Peyer's patch (tissue), 4 donors: ENCODE measurements at regions not wholly inside any gene's neighbourhood (a gene's known extent, or its start where the extent isn't known, plus 50 kb on each side); places are given as distances from the start of the nearest gene placed in this dataset.

Experiments used
- CTCF ChIP-seq, 6 experiments: fragments of 450-650 bp in 4 of 6; fragments of 200-600 bp in 2 of 6; sonication (generic) in 1 of 6; IDR thresholded peaks; one replicate each; pipeline ENCODE4 v1.5.1; 2017 to 2019; ENCODE audit warnings: antibody characterized with exemption in 6 of 6, mild to moderate bottlenecking in 3 of 6, moderate library complexity in 1 of 6
- POLR2A ChIP-seq, 2 donors: fragments of 450-650 bp; IDR thresholded peaks; one replicate each; pipeline ENCODE4 v1.5.1; 2017; ENCODE audit warnings: antibody characterized with exemption in 2 of 2, mild to moderate bottlenecking in 2 of 2, moderate library complexity in 2 of 2

GRCh38 chr11:19567996-19568395 is 144.6 kb upstream of the NAV2 start:
- TF ChIP-seq CTCF (IDR thresholded peaks at IDR 0.05) (no peak), POLR2A (IDR thresholded peaks at IDR 0.05) (no peak)
